ENCODE measurements at regions not wholly inside any gene's neighbourhood (a gene's known extent, or its start where the extent isn't known, plus 50 kb on each side); places are given as distances from the start of the nearest gene placed in this dataset.

DNA sequence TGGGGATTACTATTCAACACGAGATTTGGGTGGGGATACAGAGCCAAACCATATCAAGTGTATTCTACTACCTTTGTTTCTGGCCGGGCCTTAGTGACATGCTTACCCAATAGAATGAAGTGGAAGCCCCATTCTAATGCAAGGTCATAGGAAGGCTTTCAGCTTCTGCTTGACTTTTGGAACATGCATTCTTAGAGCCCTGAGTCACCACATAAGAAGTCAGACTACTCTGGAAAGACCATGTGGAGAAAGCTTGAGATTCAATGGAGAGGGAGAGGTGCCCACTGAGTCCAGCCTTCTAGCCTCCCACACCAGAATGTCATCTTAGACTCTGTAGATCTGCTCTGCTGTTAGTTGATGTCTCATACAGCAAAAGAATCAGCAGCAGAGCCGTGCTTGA, 155.7 kb upstream of the FBN2 start:
- Histone ChIP-seq H3K27me3 (no peaks in the 10 kb centered on the region), H3K4me3 (no peak overlapping the region), H3K36me3 (no peaks in the 10 kb centered on the region), H3K4me1 (no peaks in the 10 kb centered on the region), H3K9ac (ENCODE audit: low read depth in 2 of 2, low read length in 2 of 2) (no peak overlapping the region), H3K9me3 (no peaks in the 10 kb centered on the region), H3K27ac (no peak overlapping the region)
- intact Hi-C loops (cut with DNase I): no loop called here
- DNase-seq: no peak
- TF ChIP-seq, protein P1, sequence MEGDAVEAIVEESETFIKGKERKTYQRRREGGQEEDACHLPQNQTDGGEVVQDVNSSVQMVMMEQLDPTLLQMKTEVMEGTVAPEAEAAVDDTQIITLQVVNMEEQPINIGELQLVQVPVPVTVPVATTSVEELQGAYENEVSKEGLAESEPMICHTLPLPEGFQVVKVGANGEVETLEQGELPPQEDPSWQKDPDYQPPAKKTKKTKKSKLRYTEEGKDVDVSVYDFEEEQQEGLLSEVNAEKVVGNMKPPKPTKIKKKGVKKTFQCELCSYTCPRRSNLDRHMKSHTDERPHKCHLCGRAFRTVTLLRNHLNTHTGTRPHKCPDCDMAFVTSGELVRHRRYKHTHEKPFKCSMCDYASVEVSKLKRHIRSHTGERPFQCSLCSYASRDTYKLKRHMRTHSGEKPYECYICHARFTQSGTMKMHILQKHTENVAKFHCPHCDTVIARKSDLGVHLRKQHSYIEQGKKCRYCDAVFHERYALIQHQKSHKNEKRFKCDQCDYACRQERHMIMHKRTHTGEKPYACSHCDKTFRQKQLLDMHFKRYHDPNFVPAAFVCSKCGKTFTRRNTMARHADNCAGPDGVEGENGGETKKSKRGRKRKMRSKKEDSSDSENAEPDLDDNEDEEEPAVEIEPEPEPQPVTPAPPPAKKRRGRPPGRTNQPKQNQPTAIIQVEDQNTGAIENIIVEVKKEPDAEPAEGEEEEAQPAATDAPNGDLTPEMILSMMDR (IDR thresholded peaks at IDR 0.05): no peak

DNA sequence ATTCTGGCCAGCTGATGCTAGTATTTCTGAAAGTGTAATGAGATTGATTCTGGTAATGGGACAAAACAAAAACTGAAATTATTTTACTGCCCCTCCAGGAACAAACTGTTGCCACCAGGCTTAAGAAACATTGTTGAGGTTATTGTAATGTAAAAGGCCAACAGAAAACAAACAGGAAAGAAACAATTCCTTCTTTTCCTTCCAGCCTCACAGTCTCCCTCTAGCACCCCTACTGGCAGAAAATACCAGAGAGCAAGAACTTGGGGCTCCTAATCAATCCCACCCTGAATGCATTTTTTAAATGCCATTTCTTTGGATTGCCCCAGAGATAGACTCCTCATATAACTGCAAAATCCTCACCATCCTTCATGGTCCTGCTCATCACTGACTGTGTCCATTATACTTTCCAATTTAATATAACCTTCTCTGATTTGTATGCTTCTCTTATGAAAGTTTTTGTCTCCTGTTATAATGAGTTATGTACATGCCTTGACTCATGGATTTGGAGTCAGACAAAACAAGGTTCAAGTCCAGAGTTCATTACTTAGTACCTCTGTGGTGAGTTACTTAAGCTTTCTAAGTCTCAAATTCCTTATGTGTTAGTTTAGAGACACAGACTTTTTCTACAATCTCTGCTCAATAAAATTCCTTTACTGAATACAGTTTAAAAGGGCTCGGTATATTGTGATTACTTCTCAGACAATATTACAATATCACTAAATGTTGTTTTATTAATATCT, 157.9 kb upstream of the FBN2 start:
- Histone ChIP-seq H3K9ac (ENCODE audit: low read depth in 2 of 2, low read length in 2 of 2) (no peak overlapping the region), H3K4me1 (no peaks in the 10 kb centered on the region), H3K27ac (no peak overlapping the region), H3K4me3 (no peak overlapping the region), H3K36me3 (no peaks in the 10 kb centered on the region), H3K9me3 (no peaks in the 10 kb centered on the region), H3K27me3 (no peaks in the 10 kb centered on the region)
- intact Hi-C loops (cut with DNase I): no loop called here
- TF ChIP-seq, protein P1 (IDR thresholded peaks at IDR 0.05): no peak
- DNase-seq: no peak

DNA sequence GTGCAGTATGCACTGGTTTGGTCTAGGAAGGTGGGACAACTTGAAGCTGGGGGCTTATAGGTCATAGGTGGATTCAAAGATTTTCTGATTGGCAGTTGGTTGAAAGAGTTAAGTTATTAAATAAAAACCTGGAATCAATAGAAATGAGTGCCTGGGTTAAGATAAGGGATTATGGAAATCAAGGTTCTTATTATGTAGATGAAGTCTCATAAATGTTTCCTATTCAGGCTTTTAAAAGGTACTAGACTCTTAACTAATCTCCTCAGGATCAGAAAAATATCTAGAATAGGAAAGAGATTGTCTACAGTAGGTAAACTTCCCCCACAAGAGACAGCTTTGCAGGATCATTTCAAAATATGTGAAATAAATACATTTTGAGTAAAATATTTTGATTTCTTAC, 163.3 kb upstream of the FBN2 start:
- Histone ChIP-seq H3K4me1 (no peaks in the 10 kb centered on the region), H3K27me3 (no peaks in the 10 kb centered on the region), H3K9ac (ENCODE audit: low read depth in 2 of 2, low read length in 2 of 2) (no peak overlapping the region), H3K9me3 (no peaks in the 10 kb centered on the region), H3K27ac (no peak overlapping the region), H3K4me3 (no peak overlapping the region), H3K36me3 (no peaks in the 10 kb centered on the region)
- intact Hi-C loops (cut with DNase I): no loop called here
- TF ChIP-seq, protein P1 (IDR thresholded peaks at IDR 0.05): no peak
- no peak for DNase-seq

DNA sequence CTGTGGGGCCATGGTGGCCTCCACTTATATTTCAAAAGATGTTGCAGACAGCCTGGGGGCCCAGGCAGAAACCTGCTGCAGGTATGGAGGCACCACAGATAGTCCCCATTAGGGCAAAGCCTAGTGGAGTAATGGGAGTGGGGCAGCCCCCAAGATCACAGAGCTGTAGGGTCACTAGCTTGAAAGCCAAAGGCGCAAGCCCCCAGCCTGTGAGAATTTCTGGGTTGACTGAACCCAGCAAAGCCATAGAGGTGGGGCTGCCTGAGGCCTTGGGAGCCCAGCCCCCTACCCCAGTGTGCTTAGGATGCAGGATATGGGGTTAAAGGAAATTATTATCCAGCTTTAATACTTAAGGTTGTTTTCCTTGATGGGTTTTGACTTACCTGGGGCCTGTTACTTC, 165.3 kb upstream of the FBN2 start:
- TF ChIP-seq, protein P1 (IDR thresholded peaks at IDR 0.05): no peak
- no peak overlapping the region for H3K4me3 ChIP-seq
- H3K4me1 ChIP-seq: no peaks in the 10 kb centered on the region
- H3K36me3 ChIP-seq: no peaks in the 10 kb centered on the region
- intact Hi-C loops (cut with DNase I): no loop called here
- no peak for DNase-seq
- no peaks in the 10 kb centered on the region for H3K9me3 ChIP-seq
- H3K27ac ChIP-seq: no peak overlapping the region
- no peak overlapping the region for H3K9ac ChIP-seq (ENCODE audit: low read depth in 2 of 2, low read length in 2 of 2)
- no peaks in the 10 kb centered on the region for H3K27me3 ChIP-seq

DNA sequence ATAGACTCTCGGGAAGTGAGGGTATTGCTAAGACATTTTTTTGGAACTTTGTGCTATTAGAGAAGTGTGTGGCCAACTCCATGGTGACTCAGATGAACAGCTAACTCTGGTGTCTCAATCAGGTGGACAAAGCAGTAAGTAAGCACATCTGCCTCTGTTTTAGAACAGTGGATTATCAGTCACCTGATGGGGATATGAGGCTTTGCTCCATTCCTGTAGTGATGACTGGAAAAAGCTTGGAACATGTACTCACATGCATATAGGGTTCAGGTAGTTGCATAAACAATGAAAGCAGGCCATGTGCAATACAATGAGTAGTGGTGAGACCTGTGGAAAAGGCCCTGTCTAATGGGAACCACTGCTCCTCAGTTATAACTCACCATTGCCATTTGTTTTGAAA, 168.2 kb upstream of the FBN2 start:
- H3K36me3 ChIP-seq: no peaks in the 10 kb centered on the region
- no peaks in the 10 kb centered on the region for H3K9me3 ChIP-seq
- TF ChIP-seq, protein P1 (IDR thresholded peaks at IDR 0.05): no peak
- H3K27ac ChIP-seq: no peak overlapping the region
- no peak for DNase-seq
- no peak overlapping the region for H3K9ac ChIP-seq (ENCODE audit: low read depth in 2 of 2, low read length in 2 of 2)
- H3K4me3 ChIP-seq: no peak overlapping the region
- intact Hi-C loops (cut with DNase I): no loop called here
- H3K27me3 ChIP-seq: no peaks in the 10 kb centered on the region
- no peaks in the 10 kb centered on the region for H3K4me1 ChIP-seq
